ENCODE measurements at regions not wholly inside any gene's neighbourhood (a gene's known extent, or its start where the extent isn't known, plus 50 kb on each side); places are given as distances from the start of the nearest gene placed in this dataset.

DNA sequence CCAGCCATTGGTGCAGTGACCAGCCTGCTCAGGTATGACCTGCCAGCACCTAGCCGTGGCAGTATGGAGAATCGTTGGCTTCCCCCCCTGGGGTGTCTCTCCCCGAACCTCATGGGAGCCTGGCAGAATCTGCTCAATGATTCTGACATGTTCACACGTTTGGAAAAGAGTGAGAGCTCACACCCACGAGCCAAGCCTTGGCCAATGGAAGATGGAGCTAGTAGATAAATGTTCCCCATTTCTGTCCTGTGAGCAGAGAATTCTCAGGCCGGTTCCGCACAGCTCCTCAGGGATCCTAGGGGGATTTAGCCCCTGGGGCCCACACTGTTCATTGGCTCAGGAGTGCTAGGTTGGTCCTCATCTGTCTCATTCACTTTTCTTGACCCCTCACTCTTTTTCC is 128.4 kb downstream of the RCN1 start:
- TF ChIP-seq, protein P1, sequence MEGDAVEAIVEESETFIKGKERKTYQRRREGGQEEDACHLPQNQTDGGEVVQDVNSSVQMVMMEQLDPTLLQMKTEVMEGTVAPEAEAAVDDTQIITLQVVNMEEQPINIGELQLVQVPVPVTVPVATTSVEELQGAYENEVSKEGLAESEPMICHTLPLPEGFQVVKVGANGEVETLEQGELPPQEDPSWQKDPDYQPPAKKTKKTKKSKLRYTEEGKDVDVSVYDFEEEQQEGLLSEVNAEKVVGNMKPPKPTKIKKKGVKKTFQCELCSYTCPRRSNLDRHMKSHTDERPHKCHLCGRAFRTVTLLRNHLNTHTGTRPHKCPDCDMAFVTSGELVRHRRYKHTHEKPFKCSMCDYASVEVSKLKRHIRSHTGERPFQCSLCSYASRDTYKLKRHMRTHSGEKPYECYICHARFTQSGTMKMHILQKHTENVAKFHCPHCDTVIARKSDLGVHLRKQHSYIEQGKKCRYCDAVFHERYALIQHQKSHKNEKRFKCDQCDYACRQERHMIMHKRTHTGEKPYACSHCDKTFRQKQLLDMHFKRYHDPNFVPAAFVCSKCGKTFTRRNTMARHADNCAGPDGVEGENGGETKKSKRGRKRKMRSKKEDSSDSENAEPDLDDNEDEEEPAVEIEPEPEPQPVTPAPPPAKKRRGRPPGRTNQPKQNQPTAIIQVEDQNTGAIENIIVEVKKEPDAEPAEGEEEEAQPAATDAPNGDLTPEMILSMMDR (IDR thresholded peaks at IDR 0.05 in 4 of 5, conservative IDR thresholded peaks at IDR 0.05 in 1 of 5): no peak
- no peak for TF ChIP-seq POLR2A (IDR thresholded peaks at IDR 0.05)

Measured in gastrocnemius medialis (tissue), 4 donors.